IMR-90 (cell line): ENCODE measurements at regions not wholly inside any gene's neighbourhood (a gene's known extent, or its start where the extent isn't known, plus 50 kb on each side); places are given as distances from the start of the nearest gene placed in this dataset.

Source experiments
- ATAC-seq: fragments of 200-7000 bp; cut with Tn5 transposase; 2 replicates; pipeline ENCODE4 v1.9.1; 2020; ENCODE audit warnings: low read depth, mild to moderate bottlenecking, moderate library complexity
- BruUV-seq: library from RNA; stranded (reverse); fragments of 400-500 nt; replicated peaks from 2 replicates; lab custom pipeline; 2021; lab: Mats Ljungman, UMichigan
- CTCF ChIA-PET: fragments of 300-600 bp; formaldehyde crosslinking; extraction: SDS; loops from one replicate; lab custom pipeline; 2021; ENCODE audit warnings: antibody characterized with exemption; lab: Yijun Ruan, JAX
- POLR2A ChIA-PET: fragments of 300-600 bp; sonication (Branson Sonifier 250); formaldehyde crosslinking; loops from one replicate; lab custom pipeline; 2022; ENCODE audit warnings: antibody characterized with exemption; ENCODE audit not compliant: unreplicated experiment; lab: Charles Lee
- DNase-seq: peaks from one replicate; pipeline ENCODE4 v3.0.0; 2013
- H2AFZ ChIP-seq: replicated peaks from 2 replicates; pipeline ENCODE3; 2013; ENCODE audit warnings: low read length, mild to moderate bottlenecking; ENCODE audit not compliant: poor library complexity
- H2AK5ac ChIP-seq: 2 replicates; pipeline ENCODE4 v1.6.1; 2013; ENCODE audit warnings: low read depth, low read length, inconsistent platforms
- H2AK9ac ChIP-seq: replicated peaks from 2 replicates; pipeline ENCODE3; 2013; ENCODE audit warnings: mild to moderate bottlenecking, low read depth, low read length, moderate library complexity; ENCODE audit not compliant: poor library complexity
- H2BK120ac ChIP-seq: 2 replicates; pipeline ENCODE4 v1.6.1; 2013; ENCODE audit warnings: low read depth, low read length, inconsistent platforms
- H2BK15ac ChIP-seq: 3 replicates; pipeline ENCODE4 v1.6.1; 2013; ENCODE audit warnings: low read depth, low read length, inconsistent platforms
- H2BK20ac ChIP-seq: 2 replicates; pipeline ENCODE4 v1.6.1; 2013; ENCODE audit warnings: low read depth, mild to moderate bottlenecking, inconsistent platforms, low read length, moderate library complexity
- H2BK5ac ChIP-seq: 2 replicates; pipeline ENCODE4 v1.6.1; 2013; ENCODE audit warnings: mild to moderate bottlenecking, low read depth, low read length, inconsistent platforms; ENCODE audit not compliant: poor library complexity, severe bottlenecking
- H3K14ac ChIP-seq: replicated peaks from 2 replicates; pipeline ENCODE4 v1.6.1; 2013; ENCODE audit warnings: low read depth, low read length, inconsistent platforms
- H3K18ac ChIP-seq: 2 replicates; pipeline ENCODE4 v1.6.1; 2013; ENCODE audit warnings: low read depth, low read length, control low read depth
- H3K23ac ChIP-seq: 2 replicates; pipeline ENCODE4 v1.6.1; 2013; ENCODE audit warnings: low read depth, low read length, inconsistent platforms
- H3K27ac ChIP-seq: 2 replicates; pipeline ENCODE4 v1.5.1; 2013; ENCODE audit warnings: mild to moderate bottlenecking, control low read depth, low read length; ENCODE audit not compliant: insufficient read depth
- H3K27me3 ChIP-seq: 2 replicates; pipeline ENCODE4 v1.6.1; 2013; ENCODE audit warnings: low read length; ENCODE audit not compliant: control insufficient read depth, insufficient read depth
- H3K36me3 ChIP-seq: 2 replicates; pipeline ENCODE4 v1.6.1; 2013; ENCODE audit warnings: low read length, mixed read lengths; ENCODE audit not compliant: control insufficient read depth, insufficient read depth
- H3K4ac ChIP-seq: 2 replicates; pipeline ENCODE4 v1.6.1; 2013; ENCODE audit warnings: low read depth, low read length, inconsistent platforms
- H3K4me1 ChIP-seq: 2 replicates; pipeline ENCODE4 v1.6.1; 2013; ENCODE audit warnings: low read length, mixed read lengths; ENCODE audit not compliant: control insufficient read depth, insufficient read depth
- H3K4me2 ChIP-seq: 2 replicates; pipeline ENCODE4 v1.6.1; 2013; ENCODE audit warnings: low read depth, mild to moderate bottlenecking, control low read depth, low read length, moderate library complexity
- H3K4me3 ChIP-seq: 2 replicates; pipeline ENCODE4 v1.5.1; 2013; ENCODE audit warnings: low read depth, mild to moderate bottlenecking, control low read depth, low read length, moderate library complexity; ENCODE audit not compliant: insufficient read depth
- H3K56ac ChIP-seq: 2 replicates; pipeline ENCODE4 v1.6.1; 2013; ENCODE audit warnings: low read length, inconsistent platforms; ENCODE audit not compliant: insufficient read depth; ENCODE audit errors: extremely low read depth
- H3K79me1 ChIP-seq, 2 experiments: 2 replicates each; pipeline ENCODE4 v1.6.1; 2013; ENCODE audit warnings: low read length in 2 of 2, inconsistent platforms in 1 of 2, low read depth in 1 of 2
- H3K9ac ChIP-seq: 2 replicates; pipeline ENCODE4 v1.6.1; 2013; ENCODE audit warnings: low read depth, low read length, control low read depth
- H3K9me1 ChIP-seq: 2 replicates; pipeline ENCODE4 v1.6.1; 2013; ENCODE audit warnings: low read length, inconsistent platforms; ENCODE audit not compliant: insufficient read depth
- H3K9me3 ChIP-seq: 2 replicates; pipeline ENCODE4 v1.6.1; 2013; ENCODE audit warnings: low read length; ENCODE audit not compliant: control insufficient read depth, insufficient read depth
- H4K20me1 ChIP-seq: 2 replicates; pipeline ENCODE4 v1.6.1; 2013; ENCODE audit warnings: low read length, inconsistent platforms; ENCODE audit not compliant: insufficient read depth
- H4K5ac ChIP-seq: 2 replicates; pipeline ENCODE4 v1.6.1; 2013; ENCODE audit warnings: mild to moderate bottlenecking, low read depth, low read length, control low read depth
- H4K8ac ChIP-seq, 2 experiments: 2 replicates each; pipeline ENCODE4 v1.6.1; 2013; ENCODE audit warnings: low read depth in 2 of 2, low read length in 2 of 2, control low read depth in 1 of 2, inconsistent platforms in 1 of 2
- H4K91ac ChIP-seq: 2 replicates; pipeline ENCODE4 v1.6.1; 2013; ENCODE audit warnings: low read depth, low read length, inconsistent platforms; ENCODE audit not compliant: insufficient read depth
- BHLHE40 ChIP-seq: fragments of 150-350 bp; IDR thresholded peaks from 2 replicates; pipeline ENCODE4 v1.6.1; 2016; ENCODE audit warnings: mild to moderate bottlenecking, low read depth, low read length
- CEBPB ChIP-seq: IDR thresholded peaks from 2 replicates; pipeline ENCODE4 v1.6.1; 2012; ENCODE audit warnings: low read depth, low read length, improper control_type of control experiment
- CHD1 ChIP-seq: IDR thresholded peaks from 2 replicates; pipeline ENCODE4 v1.6.1; 2012; ENCODE audit warnings: low read depth, low read length, improper control_type of control experiment
- CTCF ChIP-seq: conservative IDR thresholded peaks from 2 replicates; pipeline ENCODE4 v1.5.1; 2012; ENCODE audit warnings: mild to moderate bottlenecking, low read depth, low read length, improper control_type of control experiment
- ELK1 ChIP-seq: fragments of 150-350 bp; IDR thresholded peaks from 2 replicates; pipeline ENCODE4 v1.6.1; 2016; ENCODE audit warnings: low read depth, mild to moderate bottlenecking, low read length, moderate library complexity, borderline replicate concordance
- FOS ChIP-seq: fragments of 150-350 bp; IDR thresholded peaks from 2 replicates; pipeline ENCODE4 v1.6.1; 2016; ENCODE audit warnings: low read depth, low read length
- MXI1 ChIP-seq: IDR thresholded peaks from 2 replicates; pipeline ENCODE4 v1.6.1; 2012; ENCODE audit warnings: low read depth, mild to moderate bottlenecking, low read length, moderate library complexity, borderline replicate concordance
- NFE2L2 ChIP-seq: fragments of 150-350 bp; IDR thresholded peaks from 2 replicates; pipeline ENCODE4 v1.6.1; 2016; ENCODE audit warnings: low read depth, mild to moderate bottlenecking, low read length
- RAD21 ChIP-seq: IDR thresholded peaks from 2 replicates; pipeline ENCODE4 v1.6.1; 2012; ENCODE audit warnings: low read length, improper control_type of control experiment
- RFX5 ChIP-seq: IDR thresholded peaks from 2 replicates; pipeline ENCODE4 v1.8.0; 2012; ENCODE audit warnings: low read depth, mild to moderate bottlenecking, low read length, moderate library complexity
- whole genome bisulfite sequencing, 2 experiments: methylation state at CpG; one replicate each; pipeline versions ENCODE4 v1.1.5 to v1.1.7; 2013; ENCODE audit warnings: missing lambda C conversion rate in 2 of 2; ENCODE audit not compliant: insufficient read length in 1 of 2; ENCODE audit errors: extremely low coverage in 2 of 2; 5-methylcytosine and 5-hydroxymethylcytosine counted together
- dilution Hi-C: fragments of 300-500 bp; cut with HindIII; formaldehyde crosslinking; loops from one replicate; pipeline ENCODE4 v1.14.3; 2018; ENCODE audit warnings: low sequenced_read_pairs; ENCODE audit not compliant: unreplicated experiment
- in situ Hi-C: fragments of 300-500 bp; cut with MboI; formaldehyde crosslinking; loops from 3 replicates; pipeline ENCODE4 v1.14.3; 2019; ENCODE audit warnings: low sequenced_read_pairs, inconsistent platforms, mixed read lengths
- intact Hi-C: fragments of 100-400 bp; cut with micrococcal nuclease; formaldehyde crosslinking; loops from 2 replicates; pipeline ENCODE4 v1.10.0; 2022

GRCh38 chr20:56976336-56976735, 290.1 kb downstream of the BMP7 start:
- WGBS, 2 experiments: 49% methylated on average over 3 of the region's 10 CpGs; no CpG with 5 or more reads in 1 of the 2 experiments

More at GRCh38 chr20:56976336-56976735, 290.1 kb downstream of the BMP7 start:
- no peak overlapping the region for H2AK9ac ChIP-seq
- H3K36me3 ChIP-seq: no peaks in the 10 kb centered on the region
- no peak overlapping the region for H3K4ac ChIP-seq
- H4K20me1 ChIP-seq: no peaks in the 10 kb centered on the region
- ATAC-seq: no peak
- no peak overlapping the region for H3K4me2 ChIP-seq
- no peak overlapping the region for H2BK20ac ChIP-seq
- H3K4me3 ChIP-seq: no peak overlapping the region
- H2BK15ac ChIP-seq: no peak overlapping the region
- H2BK120ac ChIP-seq: no peak overlapping the region
- POLR2A ChIA-PET: no interaction called here
- no peak overlapping the region for H2AK5ac ChIP-seq
- CTCF ChIA-PET: no interaction called here
- H3K23ac ChIP-seq: no peak overlapping the region
- H3K9ac ChIP-seq: no peak overlapping the region
- no peaks in the 10 kb centered on the region for H3K4me1 ChIP-seq
- peaks cover 5% of the 10 kb centered on the region; the same call in 1 of the 2 replicates for H3K27me3 ChIP-seq
- intact Hi-C loops: no loop called here
- dilution Hi-C loops: no loop called here
- no peak overlapping the region for H3K18ac ChIP-seq
- DNase-seq: no peak
- H3K27ac ChIP-seq: no peak overlapping the region
- no peak overlapping the region for H2BK5ac ChIP-seq
- H3K9me3 ChIP-seq: no peaks in the 10 kb centered on the region
- no peak overlapping the region for H2AFZ ChIP-seq
- H3K79me1 ChIP-seq: no peaks in the 10 kb centered on the region
- no peak overlapping the region for H4K91ac ChIP-seq
- BruUV-seq: no TSS peak
- H3K9me1 ChIP-seq: no peaks in the 10 kb centered on the region
- in situ Hi-C loops: loop anchor here (5.0 kb wide), 1 partner anchor 424 kb away; no protein-coding TSS in a partner anchor
- H3K56ac ChIP-seq: no peak overlapping the region
- no peak overlapping the region for H4K5ac ChIP-seq
- no peak overlapping the region for H3K14ac ChIP-seq
- no peak for TF ChIP-seq NFE2L2
- TF ChIP-seq RAD21: no peak
- TF ChIP-seq ELK1: no peak
- TF ChIP-seq CTCF: no peak
- no peak for TF ChIP-seq CEBPB
- TF ChIP-seq CHD1: no peak
- TF ChIP-seq RFX5: no peak
- no peak for TF ChIP-seq BHLHE40
- TF ChIP-seq MXI1: no peak
- TF ChIP-seq FOS: no peak
- H4K8ac ChIP-seq: no peak overlapping the region
